Fibroblast of skin of right biceps (primary cell): ENCODE measurements at regions not wholly inside any gene's neighbourhood (a gene's known extent, or its start where the extent isn't known, plus 50 kb on each side); places are given as distances from the start of the nearest gene placed in this dataset.
A peak's percentile ranks its signal among the peaks of the same experiment; 100 is the strongest.

ENCODE experiments used
- DNase-seq: peaks from one replicate; pipeline ENCODE4 v3.0.0-alpha.2; 2013

DNA sequence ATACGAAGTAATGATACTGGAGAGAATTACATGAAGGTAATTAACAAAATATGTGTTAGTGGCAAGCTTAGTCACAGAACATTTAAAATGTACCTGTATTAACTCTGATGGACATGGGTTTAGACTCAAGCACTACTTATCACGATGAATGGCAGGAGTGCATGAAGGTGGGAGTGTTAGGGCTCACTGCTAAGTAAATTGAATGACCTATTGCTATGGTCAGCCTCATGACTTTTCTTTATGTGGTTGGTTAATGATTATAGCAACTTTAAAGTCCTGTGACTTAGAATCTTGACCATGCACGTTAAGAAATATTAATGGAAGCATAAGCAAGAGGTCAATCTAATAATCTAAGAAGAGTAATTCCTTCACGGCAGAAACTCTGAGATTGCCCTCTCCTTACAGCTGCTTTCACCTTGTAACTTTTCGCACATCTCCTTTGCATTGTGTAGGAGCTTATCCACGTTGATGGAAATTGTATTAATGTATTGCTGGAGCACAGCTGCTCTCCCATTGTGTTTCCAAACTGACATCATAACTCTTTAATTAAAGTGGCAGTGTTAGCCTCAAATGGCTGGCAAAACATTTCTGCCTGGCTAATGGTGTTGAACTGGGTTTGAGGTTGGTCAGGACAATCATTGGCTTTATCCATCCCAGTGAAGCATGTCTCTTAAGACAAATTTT is 114.5 kb downstream of the RXFP2 start:
- no peak for DNase-seq

DNA sequence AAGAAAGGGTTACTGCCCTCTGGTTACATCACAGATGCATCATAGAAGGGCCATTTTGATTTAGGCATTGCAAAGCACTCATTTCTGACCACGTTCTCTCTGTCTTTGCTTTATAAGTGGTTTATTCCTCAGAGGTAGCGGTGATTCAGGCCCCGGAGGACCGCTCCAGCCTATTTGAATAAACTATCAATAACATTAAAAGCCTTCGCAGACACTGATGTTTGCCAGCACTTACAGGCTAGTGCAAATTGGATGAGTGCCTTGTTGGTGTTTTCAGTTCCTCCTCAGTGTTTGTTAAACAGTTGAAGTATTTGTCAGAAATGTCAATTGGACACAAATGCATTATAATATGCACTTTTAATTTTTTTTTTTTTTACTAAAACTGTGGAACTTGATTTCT is 120.2 kb downstream of the RXFP2 start:
- no peak for DNase-seq

DNA sequence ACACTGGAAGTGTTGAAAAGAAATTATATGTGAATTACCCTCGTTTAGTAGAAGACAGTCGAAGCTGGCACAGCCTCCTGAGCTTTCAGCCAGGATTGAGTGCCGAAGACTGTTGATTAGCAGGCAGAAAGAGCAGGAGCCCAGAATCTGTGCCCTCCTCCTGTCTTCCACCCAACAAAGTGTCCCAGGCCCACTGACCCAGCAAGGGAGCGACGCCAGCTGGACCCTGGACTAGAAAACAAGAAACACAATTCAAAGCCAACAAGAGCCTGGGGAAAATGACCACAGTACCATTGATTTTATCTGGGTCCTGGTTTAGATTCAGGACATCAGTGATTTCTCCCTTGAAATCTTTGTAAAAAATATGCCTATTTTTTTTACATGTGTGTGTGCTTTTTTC is 120.7 kb downstream of the RXFP2 start:
- DNase-seq = no peak

DNA sequence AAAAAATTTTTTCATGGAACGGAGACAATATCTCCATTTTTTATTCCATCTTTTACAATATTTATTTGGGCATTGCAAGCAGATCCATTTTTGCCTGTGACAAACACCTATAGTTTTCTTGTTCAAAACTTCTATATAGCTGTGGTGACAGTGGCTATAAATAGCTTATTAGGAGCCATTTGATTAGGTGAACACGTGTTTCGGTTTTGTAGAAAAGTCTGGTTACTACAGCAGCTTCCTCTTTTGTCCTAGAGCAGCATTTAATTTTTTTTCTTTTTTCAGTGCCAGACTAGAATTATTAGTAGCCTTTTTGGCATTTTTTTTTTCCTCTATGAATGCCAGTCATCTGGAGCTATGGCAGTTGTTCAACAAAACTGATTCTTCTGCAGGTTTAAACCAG is 123.5 kb downstream of the RXFP2 start:
- DNase-seq = no peak

DNA sequence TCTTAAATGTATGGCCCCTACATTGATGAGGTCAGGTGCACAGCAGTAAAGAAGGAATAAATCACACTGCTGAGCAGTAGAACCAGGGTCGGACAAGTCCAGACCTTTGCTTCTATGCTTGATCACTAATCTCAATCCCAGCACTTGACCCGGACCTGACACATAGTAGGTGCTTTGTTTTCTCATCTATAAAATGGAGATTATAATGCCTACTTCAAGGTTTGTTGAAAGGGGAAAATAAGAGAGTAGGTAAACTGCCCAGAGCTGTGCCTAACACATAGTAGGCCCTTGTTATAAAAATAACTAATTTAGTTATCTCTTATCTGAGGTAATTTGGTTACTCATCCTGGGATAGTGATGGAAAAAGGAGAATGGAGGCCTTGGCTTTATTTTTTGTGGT is 125.0 kb downstream of the RXFP2 start:
- DNase-seq = no peak

DNA sequence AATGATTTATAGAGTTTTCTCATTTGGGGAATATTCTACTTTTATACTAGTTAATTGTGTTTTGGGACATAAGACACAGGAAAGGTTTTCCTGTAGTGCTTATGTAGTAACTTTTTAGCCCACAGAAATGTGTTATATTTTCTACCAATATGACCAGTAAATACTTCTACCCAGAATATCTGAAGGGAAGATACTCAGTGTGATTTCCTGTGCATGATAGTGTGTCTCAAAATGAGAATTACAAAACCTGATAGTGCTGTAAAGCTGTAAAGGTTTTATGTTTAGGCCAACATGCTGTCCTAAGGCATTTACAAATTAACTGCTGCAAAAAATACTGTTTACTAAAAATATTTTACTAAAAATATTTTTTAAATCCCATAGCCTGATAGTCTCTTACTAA is 126.8 kb downstream of the RXFP2 start:
- DNase-seq = no peak

DNA sequence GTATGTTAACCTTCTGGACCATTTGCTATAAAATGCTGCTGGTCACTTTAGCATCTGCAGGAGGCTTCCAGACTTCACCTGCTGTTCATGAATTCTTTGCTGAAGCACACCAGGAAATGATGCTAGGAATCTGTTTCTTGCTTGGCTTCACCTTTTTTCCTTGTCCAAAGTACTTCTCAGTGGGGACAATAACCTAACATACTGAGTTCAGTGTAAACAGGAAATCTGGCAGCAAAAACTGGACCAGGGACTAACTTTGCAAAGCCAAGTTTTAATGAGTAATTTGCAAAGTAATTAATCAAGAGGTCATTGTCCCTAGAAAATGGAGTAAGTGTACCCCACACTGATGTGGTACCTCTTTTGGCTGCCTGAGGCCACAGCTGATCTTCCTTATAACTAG is 128.4 kb downstream of the RXFP2 start:
- no peak for DNase-seq

DNA sequence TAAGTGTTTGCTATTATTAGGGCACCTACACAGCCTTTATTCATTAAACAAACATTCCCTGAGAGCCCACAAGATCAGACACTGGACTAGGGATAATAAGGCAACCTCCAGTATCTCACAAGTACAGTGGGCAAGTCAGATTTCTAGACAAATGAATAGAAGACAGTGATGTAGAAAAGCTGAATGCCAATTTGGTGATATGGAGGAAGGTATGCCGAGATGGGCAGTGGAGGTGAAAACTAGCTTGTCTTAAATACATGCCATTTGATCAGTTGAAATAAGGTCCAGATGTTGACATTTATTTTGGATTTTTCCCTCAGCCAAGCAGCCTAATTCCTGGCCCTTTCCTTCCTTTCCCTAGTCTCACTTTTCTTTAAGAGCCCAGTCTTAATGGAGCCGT is 130.3 kb downstream of the RXFP2 start:
- no peak for DNase-seq

DNA sequence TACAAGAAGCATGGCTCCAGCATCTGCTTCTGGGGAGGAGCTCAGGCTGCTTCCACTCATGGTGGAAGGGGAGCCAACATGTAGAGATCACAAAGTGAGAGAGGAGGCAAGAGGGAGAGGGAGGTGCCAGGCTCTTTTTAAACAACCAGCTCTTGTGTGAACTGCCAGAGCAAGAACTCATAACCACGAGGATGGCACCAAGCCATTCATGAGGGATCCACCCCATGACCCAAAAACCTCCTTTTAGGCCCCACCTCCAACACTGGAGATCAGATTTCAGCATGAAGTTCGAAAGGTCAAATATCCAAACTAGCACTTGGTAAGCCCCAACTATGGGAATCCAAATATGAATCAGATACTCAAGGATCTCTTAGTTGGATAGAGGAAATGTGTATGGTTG is 131.2 kb downstream of the RXFP2 start:
- DNase-seq = no peak

DNA sequence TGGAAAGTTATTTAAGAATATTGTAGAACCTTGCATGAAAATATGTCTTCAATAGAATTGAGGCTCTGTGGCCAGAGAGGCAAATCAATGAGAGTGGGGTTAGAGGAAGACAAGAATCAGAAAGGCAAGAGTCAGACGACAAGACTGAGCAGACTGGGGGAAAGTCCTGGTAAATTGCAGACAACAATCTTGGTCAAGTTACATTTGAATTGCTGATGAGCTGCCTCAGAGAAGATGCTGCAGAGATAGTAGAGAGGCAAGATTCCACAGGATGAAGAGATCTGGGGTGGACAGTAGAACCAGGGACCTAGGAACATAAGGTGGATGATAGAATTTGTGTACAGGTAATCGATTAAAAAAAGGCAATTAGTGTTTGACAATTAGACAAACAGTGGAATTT is 133.8 kb downstream of the RXFP2 start:
- DNase-seq = no peak

DNA sequence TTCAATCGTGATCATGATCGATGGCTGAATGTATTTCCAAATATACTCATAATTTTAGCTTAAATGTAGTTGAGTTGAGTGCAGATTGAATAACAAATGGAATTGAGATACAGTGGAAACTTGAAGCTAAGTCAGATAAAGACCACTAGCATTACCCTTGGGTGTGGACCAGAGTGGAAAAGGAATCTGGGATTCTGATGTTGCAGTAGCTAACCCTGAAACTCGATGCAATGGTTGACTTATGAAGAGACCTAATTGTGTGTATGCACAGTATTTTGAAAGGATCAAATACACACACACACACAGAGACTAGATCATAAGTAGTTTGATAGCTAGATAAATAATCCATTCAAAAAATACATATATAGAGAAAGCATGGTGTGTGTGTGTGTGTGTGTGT is 135.8 kb downstream of the RXFP2 start:
- DNase-seq = no peak

DNA sequence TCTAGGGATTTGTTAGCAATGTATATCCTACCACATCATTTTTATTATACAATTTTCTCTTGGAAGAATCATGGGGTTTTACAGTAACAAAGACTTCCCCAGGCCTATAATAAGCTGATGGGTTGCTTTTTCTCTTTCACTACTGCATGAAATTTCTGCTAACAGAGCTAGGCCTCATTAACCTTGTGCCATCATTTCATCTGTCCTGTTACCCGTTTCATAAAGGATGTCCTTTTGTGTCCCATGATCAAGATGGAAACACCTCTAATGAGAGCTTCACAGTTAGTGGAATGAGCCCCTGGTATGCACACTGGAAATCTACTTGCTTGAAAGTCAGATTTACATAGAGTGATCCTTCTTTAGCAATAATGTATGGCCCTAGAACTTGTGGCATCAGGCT is 138.7 kb downstream of the RXFP2 start:
- DNase-seq = no peak

DNA sequence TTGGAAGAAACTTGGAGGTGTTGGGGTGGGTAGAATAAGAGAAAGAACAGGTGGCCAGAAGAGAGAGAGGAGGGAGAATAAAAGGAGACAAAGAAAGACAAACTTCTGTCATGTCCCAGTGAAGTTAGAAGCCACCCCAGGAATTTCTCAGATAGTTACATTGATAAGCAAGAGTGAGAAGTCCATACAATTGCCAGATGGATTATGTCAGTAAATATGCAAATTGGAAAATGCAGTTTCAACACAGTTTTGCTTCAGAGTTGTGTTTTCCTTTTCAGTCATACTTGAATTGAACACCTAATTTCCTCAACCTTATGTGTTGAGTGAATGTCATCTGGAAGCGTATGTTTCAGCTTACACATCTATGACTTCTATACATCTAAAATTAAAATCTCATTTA is 139.2 kb downstream of the RXFP2 start:
- no peak for DNase-seq

DNA sequence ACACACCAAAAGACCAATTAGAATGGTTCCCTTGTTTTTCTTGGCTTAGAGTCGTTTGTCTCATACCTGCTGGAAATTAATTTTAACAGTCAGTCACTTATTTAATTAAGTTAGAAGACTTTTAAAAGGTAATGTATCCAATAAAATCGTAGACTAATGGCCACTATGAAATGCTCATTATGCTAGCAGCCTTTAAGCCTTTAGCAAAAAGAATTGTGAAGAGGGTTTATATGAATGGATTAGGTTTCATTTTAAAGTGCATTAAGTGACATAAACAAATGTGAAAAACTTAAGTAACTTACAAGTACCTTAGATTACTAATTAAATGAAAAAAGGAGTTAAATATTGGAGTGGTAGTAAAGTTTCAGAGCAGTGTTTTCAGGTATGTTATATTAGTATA is 139.6 kb downstream of the RXFP2 start:
- no peak for DNase-seq

DNA sequence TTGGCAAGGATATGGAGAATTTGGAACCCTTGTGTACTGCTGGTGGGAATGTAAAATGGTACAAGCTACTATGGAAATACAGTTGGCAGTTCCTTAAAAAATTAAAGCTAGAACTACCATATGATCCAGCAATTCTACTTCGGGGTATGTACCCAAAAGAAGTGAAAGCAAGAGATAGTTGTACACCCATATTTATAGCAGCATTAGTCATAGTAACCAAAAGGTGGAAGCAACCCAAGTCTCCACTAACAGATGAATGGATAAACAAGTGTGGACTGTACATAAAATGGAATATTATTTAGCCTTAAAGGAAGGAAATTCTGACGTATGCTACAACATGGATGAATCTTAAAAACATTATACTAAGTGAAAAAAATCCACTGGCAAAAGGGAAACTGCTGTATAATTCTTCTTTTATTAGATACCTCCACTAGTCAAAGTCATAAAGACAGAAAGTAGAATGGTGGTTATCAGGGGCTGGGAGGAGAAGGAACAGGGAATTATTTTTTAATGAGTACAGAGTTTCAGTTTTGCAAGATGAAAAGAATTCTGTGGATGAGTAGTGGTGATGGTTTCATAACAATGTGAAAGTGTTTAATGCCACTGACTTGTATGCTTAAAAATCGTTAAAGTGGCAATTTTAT is 141.6 kb downstream of the RXFP2 start:
- no peak for DNase-seq

DNA sequence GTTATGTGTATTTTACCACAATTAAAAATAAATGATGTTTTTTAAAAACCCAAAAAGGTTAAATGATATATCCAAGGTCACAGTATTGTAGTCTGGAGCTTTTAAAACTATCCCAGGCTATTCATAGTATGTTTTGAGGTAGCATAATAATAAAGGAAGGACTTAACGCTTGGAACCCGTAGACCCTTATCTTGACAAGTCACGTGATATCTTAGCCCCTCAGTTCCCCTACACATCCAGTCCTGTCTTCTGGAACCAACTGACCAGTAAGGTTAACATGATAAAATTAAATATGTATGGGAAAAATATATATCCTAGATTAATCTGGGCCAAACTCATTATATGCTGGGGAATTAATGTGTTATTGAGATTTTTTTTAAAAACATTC is 142.2 kb downstream of the RXFP2 start:
- DNase-seq = no peak

DNA sequence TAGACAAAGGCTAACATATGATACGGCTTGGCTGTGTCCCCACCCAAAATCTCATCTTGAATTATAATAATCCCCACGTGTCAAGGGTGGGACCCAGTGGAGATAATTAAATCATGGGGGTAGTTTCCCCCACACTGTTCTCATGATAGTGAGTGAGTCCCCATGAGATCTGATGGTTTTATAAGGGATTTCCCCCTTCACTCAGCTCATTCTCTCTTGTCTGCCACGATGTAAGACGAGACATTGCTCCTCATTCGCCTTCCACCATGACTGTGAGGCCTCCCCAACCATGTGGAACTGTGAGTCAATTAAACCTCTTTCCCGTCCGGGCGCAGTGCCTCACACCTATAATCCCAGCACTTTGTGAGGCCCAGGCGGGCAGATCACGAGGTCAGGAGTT is 143.5 kb downstream of the RXFP2 start:
- DNase-seq = no peak

DNA sequence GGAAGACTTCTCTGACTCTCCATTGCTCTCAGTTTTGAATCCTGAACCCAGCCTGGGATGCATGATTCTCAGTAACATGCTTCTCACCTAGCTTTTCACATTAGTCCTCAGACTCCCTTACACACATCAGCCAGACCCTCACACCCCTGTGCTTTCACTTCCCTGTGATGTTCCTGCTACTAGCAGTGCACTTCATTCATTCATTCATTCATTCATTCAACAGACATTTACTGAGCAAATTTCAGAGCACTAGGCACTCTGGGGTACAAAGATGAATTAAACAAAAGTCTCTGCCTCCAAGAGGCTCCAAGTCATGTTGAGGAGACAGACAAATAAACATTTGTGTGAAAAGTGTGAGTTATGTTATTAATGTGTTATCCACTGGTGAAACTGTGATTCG is 145.2 kb downstream of the RXFP2 start:
- DNase-seq = no peak

DNA sequence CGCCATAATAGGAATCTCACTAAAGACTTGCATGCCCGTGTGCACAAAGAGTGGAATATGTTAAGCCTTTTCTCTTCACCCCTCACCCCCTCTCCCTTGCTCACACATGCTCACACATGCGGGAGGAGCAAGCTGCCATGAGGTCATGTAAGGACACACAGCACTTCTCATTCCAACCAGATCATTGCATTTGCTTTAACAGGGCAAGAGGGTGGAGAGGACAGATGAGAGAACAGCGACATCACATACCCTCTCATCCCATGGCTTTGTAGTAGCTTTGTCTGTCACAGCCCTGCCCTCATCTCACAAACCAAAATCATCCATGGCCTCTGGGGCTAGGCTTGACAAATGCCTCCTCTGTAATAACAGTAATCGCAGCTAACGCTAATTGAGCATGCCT is 145.6 kb upstream of the FRY start:
- DNase-seq = peak; percentile 51

DNA sequence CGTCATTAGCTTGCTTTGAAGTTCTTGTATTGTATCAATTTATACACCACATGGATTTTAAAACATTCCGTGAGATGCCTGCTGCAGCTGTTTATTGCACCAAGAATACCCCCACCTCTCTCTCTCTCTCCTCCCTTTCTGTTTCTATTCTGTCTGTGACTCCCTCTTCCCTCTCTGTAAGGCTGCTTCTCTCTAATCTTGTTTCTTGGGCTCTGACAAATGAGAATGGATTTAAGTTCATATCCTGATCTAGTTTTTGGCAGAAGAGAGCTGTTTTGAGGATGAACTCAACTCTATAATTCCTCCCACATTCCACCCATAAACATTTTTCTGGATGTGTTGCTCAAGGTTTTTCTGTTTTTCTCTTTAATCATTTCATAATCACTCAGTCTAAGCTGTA is 144.3 kb upstream of the FRY start:
- peak; percentile 65 for DNase-seq

DNA sequence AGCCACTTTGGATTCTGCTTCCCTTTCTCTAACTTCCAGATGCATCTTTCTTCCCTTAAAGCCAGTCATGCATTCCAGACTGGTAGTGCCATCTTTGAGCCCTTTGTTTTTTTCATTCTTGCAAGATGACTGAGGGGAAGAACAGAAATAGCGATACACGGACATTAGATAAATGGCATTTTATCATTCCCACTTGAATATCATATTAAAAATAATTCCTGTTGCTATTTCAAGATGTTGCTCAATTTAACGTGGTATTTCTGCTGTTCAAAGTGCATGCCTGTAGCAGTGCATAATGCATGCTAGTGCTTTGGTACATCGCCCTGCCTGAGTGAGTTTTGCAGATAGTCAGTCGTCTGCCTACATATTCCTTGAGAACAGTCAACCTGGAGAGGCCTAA is 140.6 kb upstream of the FRY start:
- no peak for DNase-seq

DNA sequence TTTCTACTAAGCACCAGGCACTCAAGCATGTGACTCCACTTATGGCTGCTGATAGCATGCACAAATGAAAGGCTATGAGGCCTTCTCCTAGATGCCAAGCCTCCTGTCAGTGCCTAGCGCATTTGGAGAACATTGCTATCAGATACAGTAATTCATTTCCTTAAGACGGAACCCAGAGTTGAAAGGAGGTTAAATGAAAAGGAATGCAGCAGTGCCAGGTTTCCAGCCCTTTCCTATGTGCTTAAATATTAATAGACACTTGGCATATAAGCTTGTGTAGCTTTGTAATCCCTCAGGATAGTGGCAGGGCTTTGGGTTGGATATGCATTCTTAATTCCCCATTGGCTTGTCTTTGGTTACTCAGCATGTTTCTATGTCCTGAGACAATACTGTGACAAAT is 140.1 kb upstream of the FRY start:
- no peak for DNase-seq

DNA sequence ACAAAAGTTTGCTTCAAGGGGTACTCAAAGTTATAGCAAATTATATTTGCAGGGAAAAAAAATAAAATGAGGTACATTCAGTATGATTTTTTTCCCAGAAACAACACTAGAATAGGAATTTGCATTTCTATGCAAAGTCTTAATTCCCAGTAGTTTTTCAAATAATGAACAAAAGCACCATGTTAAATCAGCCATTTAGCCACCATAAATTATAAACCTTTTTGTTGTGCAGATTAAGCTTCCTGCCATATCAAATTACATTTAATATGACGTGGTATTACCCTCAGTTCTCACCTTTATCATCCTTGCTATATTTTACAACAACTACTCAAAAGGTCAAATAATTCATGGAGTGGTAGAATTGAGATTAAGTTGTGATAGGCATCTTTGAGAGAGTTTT is 136.6 kb upstream of the FRY start:
- DNase-seq = no peak

DNA sequence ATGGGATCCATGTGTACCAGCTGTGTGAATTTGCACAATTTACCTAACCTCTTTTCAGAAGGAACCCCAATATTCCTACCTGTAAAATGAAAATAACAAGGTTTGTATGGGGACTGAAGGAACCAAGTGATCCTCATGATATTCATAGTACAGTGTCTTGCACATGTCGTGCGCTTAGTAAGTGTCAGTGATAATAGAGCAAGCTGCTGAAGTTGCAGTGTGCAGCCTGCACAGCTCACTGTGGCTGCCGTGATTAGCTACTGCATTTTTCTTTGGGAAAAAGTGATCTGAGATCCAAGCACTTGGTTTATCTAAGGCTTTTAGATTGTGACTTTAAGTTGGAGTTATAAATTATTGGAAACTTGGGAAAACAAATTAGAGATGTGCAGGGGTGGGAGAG is 135.9 kb upstream of the FRY start:
- DNase-seq = no peak

DNA sequence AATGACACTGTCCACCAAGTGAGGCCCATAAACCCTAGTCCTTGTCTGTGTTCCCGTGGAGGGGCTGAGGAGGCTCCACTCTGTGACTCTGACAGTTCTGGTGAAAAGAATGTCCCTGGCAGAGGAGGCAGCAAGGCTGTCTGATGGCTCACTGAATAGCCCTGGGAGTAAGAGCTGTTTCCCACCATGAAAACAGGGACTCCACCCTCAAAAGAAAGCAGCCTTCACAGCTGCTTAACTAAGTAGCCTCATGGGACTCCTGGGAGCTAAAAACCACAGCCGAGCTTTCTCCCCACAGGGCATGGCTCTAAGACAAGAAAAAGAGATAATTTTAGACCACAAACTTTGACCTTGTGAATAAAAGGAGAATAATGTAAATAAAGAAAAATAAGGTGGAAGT is 135.1 kb upstream of the FRY start:
- DNase-seq = peak; percentile 72
